Right atrium auricular region (tissue), 2 donors: ENCODE measurements at regions not wholly inside any gene's neighbourhood (a gene's known extent, or its start where the extent isn't known, plus 50 kb on each side); places are given as distances from the start of the nearest gene placed in this dataset.

ENCODE experiments used
- DNase-seq: peaks from one replicate; pipeline ENCODE4 v3.0.0-alpha.2; 2019; ENCODE audit warnings: low spot score
- H3K27ac ChIP-seq, 2 donors: fragments of 200-600 bp; sonication (generic); 1 replicate in 1 of 2; 2 replicates in 1 of 2; pipeline ENCODE4 v1.5.1; 2016 to 2019
- H3K27me3 ChIP-seq, 2 donors: fragments of 200-600 bp; sonication (generic); one replicate each; pipeline versions ENCODE4 v1.5.1 to v1.6.0; 2017 to 2019
- H3K36me3 ChIP-seq: fragments of 200-600 bp; sonication (generic); one replicate; pipeline ENCODE4 v1.5.1; 2016
- H3K4me1 ChIP-seq, 2 donors: fragments of 200-600 bp; sonication (generic); one replicate each; pipeline versions ENCODE4 v1.5.1 to v1.6.0; 2017 to 2019
- H3K4me3 ChIP-seq, 2 donors: fragments of 200-600 bp; sonication (generic); 1 replicate in 1 of 2; 2 replicates in 1 of 2; pipeline ENCODE4 v1.5.1; 2017 to 2019; ENCODE audit warnings: mild to moderate bottlenecking in 1 of 2, moderate library complexity in 1 of 2
- H3K9me3 ChIP-seq, 2 donors: fragments of 200-600 bp; sonication (generic); one replicate each; pipeline ENCODE4 v1.5.1; 2019
- CTCF ChIP-seq, 2 donors: fragments of 200-600 bp; sonication (generic); IDR thresholded peaks; one replicate each; pipeline ENCODE4 v1.5.1; 2019; ENCODE audit warnings: antibody characterized with exemption in 2 of 2

- Histone ChIP-seq H3K27me3 (no peaks in the 10 kb centered on the region), H3K27ac (no peak overlapping the region), H3K36me3 (no peaks in the 10 kb centered on the region), H3K9me3 (no peaks in the 10 kb centered on the region), H3K4me1 (no peaks in the 10 kb centered on the region), H3K4me3 (no peak overlapping the region)
- no peak for DNase-seq
- TF ChIP-seq CTCF (IDR thresholded peaks at IDR 0.05) = no peak
Observed at GRCh38 chr1:207264663-207265252, 56.7 kb upstream of the CD55 start.

GRCh38 chr1:207268337-207268736 lies 53.1 kb upstream of the CD55 start:
- H3K4me1 ChIP-seq = no peaks in the 10 kb centered on the region
- TF ChIP-seq CTCF (IDR thresholded peaks at IDR 0.05) = no peak
- H3K36me3 ChIP-seq = no peaks in the 10 kb centered on the region
- no peaks in the 10 kb centered on the region for H3K9me3 ChIP-seq
- no peaks in the 10 kb centered on the region for H3K27me3 ChIP-seq
- no peak overlapping the region for H3K4me3 ChIP-seq
- no peak for DNase-seq
- no peak overlapping the region for H3K27ac ChIP-seq

GRCh38 chr1:207268753-207269511 lies 52.5 kb upstream of the CD55 start:
- Histone ChIP-seq H3K27me3 (no peaks in the 10 kb centered on the region), H3K4me3 (no peak overlapping the region), H3K9me3 (no peaks in the 10 kb centered on the region), H3K4me1 (no peaks in the 10 kb centered on the region), H3K36me3 (no peaks in the 10 kb centered on the region), H3K27ac (no peak overlapping the region)
- TF ChIP-seq CTCF (IDR thresholded peaks at IDR 0.05) = no peak
- no peak for DNase-seq
